GM23248 (cell line): ENCODE measurements at regions not wholly inside any gene's neighbourhood (a gene's known extent, or its start where the extent isn't known, plus 50 kb on each side); places are given as distances from the start of the nearest gene placed in this dataset.

Experiments used
- EZH2 ChIP-seq: fragments of 200-600 bp; sonication (generic); IDR thresholded peaks from 2 replicates; pipeline ENCODE4 v1.6.1; 2018; ENCODE audit warnings: antibody characterized with exemption, mild to moderate bottlenecking; ENCODE audit not compliant: insufficient read depth, poor library complexity, severe bottlenecking
- EZH2phosphoT487 ChIP-seq: fragments of 200-600 bp; sonication (generic); IDR thresholded peaks from 2 replicates; pipeline ENCODE4 v1.6.1; 2018; ENCODE audit warnings: antibody characterized with exemption, moderate library complexity, mild to moderate bottlenecking, low read depth; ENCODE audit not compliant: insufficient read depth

DNA sequence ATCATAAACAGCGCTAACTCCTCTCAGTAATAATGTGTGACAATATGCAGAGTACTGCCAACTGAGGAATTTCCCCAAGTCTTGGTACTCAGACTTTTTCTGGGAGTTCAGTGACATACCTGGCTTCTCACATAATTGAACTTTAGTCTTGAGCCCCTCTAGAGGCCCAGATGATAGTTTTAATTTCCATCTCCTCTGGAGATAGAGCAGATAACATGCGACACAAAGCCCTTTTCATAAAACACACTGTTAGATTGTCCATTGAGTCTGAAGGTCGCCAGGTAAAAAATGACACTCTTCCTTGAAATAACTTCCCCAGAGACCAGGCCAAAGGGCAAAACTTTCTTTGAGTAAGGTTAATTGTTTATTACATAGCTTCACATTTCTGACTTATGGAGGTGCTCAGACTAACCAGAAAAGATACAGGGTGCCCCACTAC is 476.0 kb downstream of the RASEF start:
- TF ChIP-seq EZH2 = no peak
- TF ChIP-seq EZH2phosphoT487 = no peak
